Esophagus muscularis mucosa (tissue), 4 donors: ENCODE measurements at regions not wholly inside any gene's neighbourhood (a gene's known extent, or its start where the extent isn't known, plus 50 kb on each side); places are given as distances from the start of the nearest gene placed in this dataset.

ENCODE experiments used
- DNase-seq: peaks from one replicate; pipeline ENCODE4 v3.0.0-alpha.2; 2017; ENCODE audit errors: extremely low spot score
- H3K27ac ChIP-seq, 4 donors: fragments of 200-600 bp; sonication (generic); replicated peaks in 1 of 4; 1 replicate in 3 of 4; 2 replicates in 1 of 4; pipeline ENCODE4 v1.5.1; 2016 to 2019; ENCODE audit warnings: mild to moderate bottlenecking in 1 of 4
- H3K27me3 ChIP-seq, 4 donors: fragments of 200-600 bp; sonication (generic); one replicate each; pipeline versions ENCODE4 v1.5.1 to v1.6.0; 2016 to 2019
- H3K36me3 ChIP-seq, 4 donors: fragments of 200-600 bp; sonication (generic); one replicate each; pipeline ENCODE4 v1.5.1; 2016 to 2019
- H3K4me1 ChIP-seq, 4 donors: fragments of 200-600 bp; sonication (generic); one replicate each; pipeline ENCODE4 v1.5.1; 2016 to 2019
- H3K4me3 ChIP-seq, 4 donors: fragments of 200-600 bp; sonication (generic); 1 replicate in 2 of 4; 2 replicates in 2 of 4; pipeline ENCODE4 v1.5.1; 2016 to 2019; ENCODE audit warnings: mild to moderate bottlenecking in 4 of 4, moderate library complexity in 1 of 4
- H3K9me3 ChIP-seq, 4 donors: fragments of 200-600 bp; sonication (generic); 1 replicate in 3 of 4; 2 replicates in 1 of 4; pipeline ENCODE4 v1.5.1; 2016 to 2019
- CTCF ChIP-seq, 3 experiments: fragments of 200-600 bp in 2 of 3; fragments of 450-650 bp in 1 of 3; sonication (generic) in 2 of 3; IDR thresholded peaks; one replicate each; pipeline ENCODE4 v1.5.1; 2017 to 2019; ENCODE audit warnings: antibody characterized with exemption in 3 of 3, mild to moderate bottlenecking in 2 of 3, moderate library complexity in 1 of 3
- EP300 ChIP-seq: sonication (generic); formaldehyde crosslinking; IDR thresholded peaks from one replicate; pipeline ENCODE4 v1.6.1; 2017; ENCODE audit warnings: antibody characterized with exemption
- POLR2A ChIP-seq: fragments of 450-650 bp; IDR thresholded peaks from one replicate; pipeline ENCODE4 v1.6.1; 2017; ENCODE audit warnings: antibody characterized with exemption, moderate library complexity, mild to moderate bottlenecking, low read depth
- POLR2AphosphoS5 ChIP-seq, 2 donors: sonication (generic); formaldehyde crosslinking; IDR thresholded peaks; one replicate each; pipeline ENCODE4 v1.6.1; 2017; ENCODE audit warnings: antibody characterized with exemption in 2 of 2
- WGBS: methylation state at CpG from one replicate; pipeline ENCODE4 v1.1.5; 2018; 5-methylcytosine and 5-hydroxymethylcytosine counted together
- intact Hi-C: fragments of 100-400 bp; cut with DNase I; formaldehyde crosslinking; loops from one replicate; pipeline ENCODE4 v1.15.1; 2023

DNA sequence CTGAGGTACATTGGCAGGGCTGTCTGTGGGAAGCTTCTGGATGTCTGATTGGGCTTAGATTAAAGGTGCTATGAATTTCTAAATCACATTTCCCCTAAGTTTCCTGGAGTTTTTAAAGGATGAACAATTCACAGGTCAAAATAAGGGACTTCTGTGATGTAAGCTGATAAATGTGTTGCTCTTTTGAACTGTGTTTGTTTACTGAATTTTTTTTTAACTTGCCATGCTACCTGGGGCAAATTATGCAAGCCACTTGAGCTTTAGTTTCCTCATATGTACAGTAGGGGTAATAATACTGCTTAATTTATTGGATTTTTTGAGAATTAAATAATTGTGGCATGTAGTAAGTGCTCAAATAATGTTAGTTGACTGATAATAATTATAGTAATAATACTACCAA is 52.8 kb upstream of the CCDC91 start:
- H3K27me3 ChIP-seq = no peaks in the 10 kb centered on the region
- DNase-seq = no peak
- H3K27ac ChIP-seq = no peak overlapping the region
- no peak for TF ChIP-seq EP300
- TF ChIP-seq POLR2A = no peak
- TF ChIP-seq CTCF (IDR thresholded peaks at IDR 0.05) = no peak
- no peak for TF ChIP-seq POLR2AphosphoS5 (IDR thresholded peaks at IDR 0.05)
- H3K4me3 ChIP-seq = no peak overlapping the region
- H3K9me3 ChIP-seq = no peaks in the 10 kb centered on the region
- H3K36me3 ChIP-seq = no peaks in the 10 kb centered on the region
- H3K4me1 ChIP-seq = no peaks in the 10 kb centered on the region
- intact Hi-C loops = no loop called here

GRCh38 chr12:28140404-28140803 is 49.9 kb upstream of the CCDC91 start:
- no peak overlapping the region for H3K27ac ChIP-seq
- no peaks in the 10 kb centered on the region for H3K36me3 ChIP-seq
- intact Hi-C loops = no loop called here
- 78% methylated on average over 2 of the region's 2 CpGs for WGBS
- DNase-seq = no peak
- TF ChIP-seq POLR2A = no peak
- TF ChIP-seq POLR2AphosphoS5 (IDR thresholded peaks at IDR 0.05) = no peak
- TF ChIP-seq CTCF (IDR thresholded peaks at IDR 0.05) = no peak
- TF ChIP-seq EP300 = no peak
- H3K4me1 ChIP-seq = no peaks in the 10 kb centered on the region
- H3K27me3 ChIP-seq = no peaks in the 10 kb centered on the region
- H3K9me3 ChIP-seq = no peaks in the 10 kb centered on the region
- H3K4me3 ChIP-seq = no peak overlapping the region
